SK-N-SH (cell line): ENCODE measurements at regions not wholly inside any gene's neighbourhood (a gene's known extent, or its start where the extent isn't known, plus 50 kb on each side); places are given as distances from the start of the nearest gene placed in this dataset.

ENCODE experiments used
- CTCF ChIA-PET: fragments of 300-600, 350-600 bp; formaldehyde crosslinking; extraction: SDS; loops from one replicate; lab custom pipeline; 2021; lab: Yijun Ruan, JAX
- POLR2A ChIA-PET: fragments of 350-600 bp; sonication (Branson Sonifier 250); formaldehyde crosslinking; extraction: SDS; loops from one replicate; lab custom pipeline; 2020; ENCODE audit warnings: antibody characterized with exemption, inconsistent platforms; lab: Yijun Ruan, JAX
- DNase-seq: peaks from one replicate; pipeline ENCODE4 v3.0.0; 2012
- H2AFZ ChIP-seq: fragments of 200-600 bp; sonication (generic); 2 replicates; pipeline ENCODE4 v1.8.1; 2016; ENCODE audit warnings: antibody characterized with exemption, mild to moderate bottlenecking, low read depth
- H3F3A ChIP-seq: fragments of 200-600 bp; sonication (generic); replicated peaks from 2 replicates; pipeline ENCODE3; 2016; ENCODE audit warnings: antibody characterized with exemption, mild to moderate bottlenecking; ENCODE audit not compliant: insufficient read depth
- H3K27ac ChIP-seq, 2 experiments: fragments of 200-500 bp in 1 of 2; fragments of 200-600 bp in 1 of 2; sonication (Bioruptor generic) in 1 of 2; sonication (generic), shearing (Covaris generic) in 1 of 2; 2 replicates each; pipeline versions ENCODE4 v1.5.1 to v1.6.1; 2014 to 2016; ENCODE audit warnings: low read depth in 2 of 2, inconsistent platforms in 1 of 2, low read length in 1 of 2, mild to moderate bottlenecking in 1 of 2, mixed read lengths in 1 of 2
- H3K27me3 ChIP-seq: fragments of 200-600 bp; sonication (generic), shearing (Covaris generic); 2 replicates; pipeline ENCODE4 v1.6.1; 2016; ENCODE audit warnings: mixed run types; ENCODE audit not compliant: insufficient read depth
- H3K36me3 ChIP-seq, 2 experiments: fragments of 200-500 bp in 1 of 2; fragments of 200-600 bp in 1 of 2; sonication (Bioruptor generic) in 1 of 2; sonication (generic) in 1 of 2; replicated peaks in 1 of 2; 2 replicates each; pipeline versions ENCODE3 to v1.5.1; 2014 to 2016; ENCODE audit warnings: low read length in 1 of 2, mild to moderate bottlenecking in 1 of 2; ENCODE audit not compliant: insufficient read depth in 2 of 2, control insufficient read depth in 1 of 2
- H3K4me1 ChIP-seq, 2 experiments: fragments of 200-500 bp in 1 of 2; fragments of 200-600 bp in 1 of 2; sonication (Bioruptor generic) in 1 of 2; sonication (generic), shearing (Covaris generic) in 1 of 2; 2 replicates each; pipeline versions ENCODE4 v1.5.1 to v1.6.1; 2014 to 2016; ENCODE audit warnings: low read depth in 1 of 2, low read length in 1 of 2, mixed run types in 1 of 2; ENCODE audit not compliant: insufficient read depth in 2 of 2, control insufficient read depth in 1 of 2
- H3K4me2 ChIP-seq: fragments of 200-600 bp; sonication (generic), shearing (Covaris generic); 2 replicates; pipeline ENCODE4 v1.6.1; 2017; ENCODE audit warnings: mixed run types
- H3K4me3 ChIP-seq, 2 experiments: fragments of 200-500 bp in 1 of 2; fragments of 200-600 bp in 1 of 2; sonication (Bioruptor generic) in 1 of 2; sonication (generic), shearing (Covaris generic) in 1 of 2; 2 replicates each; pipeline versions ENCODE4 v1.5.1 to v1.8.1; 2014 to 2016; ENCODE audit warnings: low read depth in 2 of 2, inconsistent platforms in 1 of 2, low read length in 1 of 2, mild to moderate bottlenecking in 1 of 2, mixed read lengths in 1 of 2, moderate library complexity in 1 of 2
- H3K79me2 ChIP-seq: fragments of 200-600 bp; sonication (generic); 2 replicates; pipeline ENCODE4 v1.8.1; 2017; ENCODE audit warnings: mild to moderate bottlenecking; ENCODE audit not compliant: insufficient read depth
- H3K9ac ChIP-seq: fragments of 200-600 bp; sonication (generic); 2 replicates; pipeline ENCODE4 v1.6.1; 2017; ENCODE audit warnings: mixed run types
- H3K9me2 ChIP-seq: fragments of 200-600 bp; sonication (generic); 2 replicates; pipeline ENCODE4 v1.6.1; 2017; ENCODE audit warnings: mixed run types
- H3K9me3 ChIP-seq: fragments of 200-600 bp; sonication (generic); 2 replicates; pipeline ENCODE4 v1.6.1; 2017; ENCODE audit warnings: mixed run types, mild to moderate bottlenecking, moderate library complexity
- H4K20me1 ChIP-seq: fragments of 200-600 bp; sonication (generic); 2 replicates; pipeline ENCODE4 v1.6.1; 2017; ENCODE audit warnings: mild to moderate bottlenecking, mixed run types; ENCODE audit not compliant: insufficient read depth
- ELF1 ChIP-seq: IDR thresholded peaks from 2 replicates; pipeline ENCODE4 v1.4.0; 2012
- FOSL2 ChIP-seq: IDR thresholded peaks from 2 replicates; pipeline ENCODE4 v1.4.0; 2012; ENCODE audit warnings: low read depth, mild to moderate bottlenecking, moderate library complexity, borderline replicate concordance
- FOXJ3 ChIP-seq: sonication (generic); formaldehyde crosslinking; IDR thresholded peaks from 2 replicates; pipeline ENCODE4 v1.5.1; 2020; ENCODE audit warnings: mild to moderate bottlenecking, missing genetic modification reagents
- JUND ChIP-seq: IDR thresholded peaks from 2 replicates; pipeline ENCODE4 v1.4.0; 2012
- NFIC ChIP-seq: IDR thresholded peaks from 2 replicates; pipeline ENCODE4 v1.4.0; 2012; ENCODE audit warnings: borderline replicate concordance
- NRF1 ChIP-seq: IDR thresholded peaks from 2 replicates; pipeline ENCODE4 v1.6.1; 2012; ENCODE audit warnings: low read depth, mild to moderate bottlenecking, low read length
- RFX5 ChIP-seq: IDR thresholded peaks from 2 replicates; pipeline ENCODE4 v1.6.1; 2012; ENCODE audit warnings: mild to moderate bottlenecking, improper control_type of control experiment, low read length
- SMC3 ChIP-seq: IDR thresholded peaks from 2 replicates; pipeline ENCODE4 v1.6.1; 2012; ENCODE audit warnings: low read depth, low read length, improper control_type of control experiment
- TAF1 ChIP-seq: IDR thresholded peaks from 2 replicates; pipeline ENCODE4 v1.6.1; 2012; ENCODE audit warnings: low read depth, mild to moderate bottlenecking, low read length, moderate library complexity, borderline replicate concordance
- YY1 ChIP-seq: IDR thresholded peaks from 2 replicates; pipeline ENCODE4 v1.4.0; 2012; ENCODE audit warnings: low read depth, mild to moderate bottlenecking
- WGBS: methylation state at CpG from one replicate; pipeline ENCODE4 v1.1.6; 2017; ENCODE audit warnings: low lambda C conversion rate; 5-methylcytosine and 5-hydroxymethylcytosine counted together
- TF ChIP-seq, protein P1 (sequence below): IDR thresholded peaks from 2 replicates; pipeline ENCODE4 v1.4.0; 2012; ENCODE audit warnings: low read depth, borderline replicate concordance
- TF ChIP-seq, protein P2 (sequence below): IDR thresholded peaks from 2 replicates; pipeline ENCODE4 v1.4.0; 2012; ENCODE audit warnings: low read depth
- TF ChIP-seq, protein P3 (sequence below): IDR thresholded peaks from 2 replicates; pipeline ENCODE4 v1.4.0; 2012; ENCODE audit warnings: low read depth, borderline replicate concordance
- TF ChIP-seq, protein P4 (sequence below): IDR thresholded peaks from 2 replicates; pipeline ENCODE4 v1.6.1; 2012; ENCODE audit warnings: mild to moderate bottlenecking, low read depth, low read length, moderate library complexity
- TF ChIP-seq, protein P5 (sequence below): IDR thresholded peaks from 2 replicates; pipeline ENCODE4; 2012

DNA sequence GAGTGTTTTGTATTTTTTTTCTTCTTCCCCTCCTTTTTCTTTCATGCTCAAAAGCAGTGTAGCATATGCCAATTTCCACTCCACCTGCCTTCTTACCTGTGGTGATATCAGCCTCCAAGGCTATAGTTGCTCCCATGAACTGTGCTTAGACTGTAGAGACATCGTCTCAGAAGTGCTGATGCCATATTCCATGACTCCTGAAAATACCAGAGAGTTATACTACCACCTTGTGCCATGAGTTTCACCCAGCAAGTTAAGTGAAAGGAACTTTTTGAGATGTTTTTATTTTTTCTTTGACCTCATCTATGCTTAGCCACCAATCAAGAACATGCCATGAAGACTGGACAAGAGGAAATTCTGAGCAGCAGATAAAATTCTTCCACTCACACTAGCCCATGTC lies 142.8 kb upstream of the SEMA3E start:
- no peak overlapping the region for H3K4me2 ChIP-seq
- WGBS = 69% methylated on average over 1 of the region's 1 CpG
- CTCF ChIA-PET = no interaction called here

DNA sequence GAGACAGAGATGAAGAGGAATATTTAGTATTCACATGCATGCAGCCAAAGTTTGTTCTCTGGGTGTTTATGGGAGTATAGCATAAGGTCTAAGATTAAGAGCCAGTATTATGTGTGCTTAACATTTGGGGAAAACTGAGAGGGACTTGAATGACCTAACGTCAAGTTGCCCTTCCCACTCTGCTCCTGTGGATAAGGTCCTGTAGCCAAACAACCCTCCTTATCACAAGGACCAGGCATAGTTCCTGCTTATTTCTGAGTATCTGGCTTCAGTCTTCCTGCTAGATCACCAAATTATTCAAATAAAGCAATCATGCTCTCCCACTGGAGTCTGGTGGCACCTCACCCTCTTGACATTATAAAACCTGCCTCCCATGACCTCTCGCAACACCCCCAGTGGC lies 137.9 kb upstream of the SEMA3E start:
- H4K20me1 ChIP-seq = no peaks in the 10 kb centered on the region
- no peaks in the 10 kb centered on the region for H3K27me3 ChIP-seq
- H3K9me2 ChIP-seq = no peaks in the 10 kb centered on the region
- H2AFZ ChIP-seq = no peak overlapping the region
- TF ChIP-seq NFIC = no peak
- no peak for TF ChIP-seq SMC3
- TF ChIP-seq, protein P1, sequence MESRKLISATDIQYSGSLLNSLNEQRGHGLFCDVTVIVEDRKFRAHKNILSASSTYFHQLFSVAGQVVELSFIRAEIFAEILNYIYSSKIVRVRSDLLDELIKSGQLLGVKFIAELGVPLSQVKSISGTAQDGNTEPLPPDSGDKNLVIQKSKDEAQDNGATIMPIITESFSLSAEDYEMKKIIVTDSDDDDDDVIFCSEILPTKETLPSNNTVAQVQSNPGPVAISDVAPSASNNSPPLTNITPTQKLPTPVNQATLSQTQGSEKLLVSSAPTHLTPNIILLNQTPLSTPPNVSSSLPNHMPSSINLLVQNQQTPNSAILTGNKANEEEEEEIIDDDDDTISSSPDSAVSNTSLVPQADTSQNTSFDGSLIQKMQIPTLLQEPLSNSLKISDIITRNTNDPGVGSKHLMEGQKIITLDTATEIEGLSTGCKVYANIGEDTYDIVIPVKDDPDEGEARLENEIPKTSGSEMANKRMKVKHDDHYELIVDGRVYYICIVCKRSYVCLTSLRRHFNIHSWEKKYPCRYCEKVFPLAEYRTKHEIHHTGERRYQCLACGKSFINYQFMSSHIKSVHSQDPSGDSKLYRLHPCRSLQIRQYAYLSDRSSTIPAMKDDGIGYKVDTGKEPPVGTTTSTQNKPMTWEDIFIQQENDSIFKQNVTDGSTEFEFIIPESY = no peak
- TF ChIP-seq, protein P2, sequence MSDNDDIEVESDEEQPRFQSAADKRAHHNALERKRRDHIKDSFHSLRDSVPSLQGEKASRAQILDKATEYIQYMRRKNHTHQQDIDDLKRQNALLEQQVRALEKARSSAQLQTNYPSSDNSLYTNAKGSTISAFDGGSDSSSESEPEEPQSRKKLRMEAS = no peak
- TF ChIP-seq YY1 = no peak
- no peak for TF ChIP-seq TAF1
- no peaks in the 10 kb centered on the region for H3F3A ChIP-seq
- H3K4me2 ChIP-seq = no peak overlapping the region
- H3K9ac ChIP-seq = no peak overlapping the region
- no peaks in the 10 kb centered on the region for H3K36me3 ChIP-seq
- no peak overlapping the region for H3K4me3 ChIP-seq
- WGBS = 94% methylated on average over 2 of the region's 2 CpGs
- no peak overlapping the region for H3K27ac ChIP-seq
- no peak for DNase-seq
- CTCF ChIA-PET = no interaction called here
- POLR2A ChIA-PET = no interaction called here
- no peaks in the 10 kb centered on the region for H3K79me2 ChIP-seq
- no peaks in the 10 kb centered on the region for H3K4me1 ChIP-seq
- H3K9me3 ChIP-seq = no peaks in the 10 kb centered on the region

More for the DNA sequence above, 142.8 kb upstream of the SEMA3E start:
- TF ChIP-seq, protein P2 = no peak
- TF ChIP-seq FOXJ3 (CRISPR knock-in tag) = no peak
- TF ChIP-seq, all 33 proteins: peak for 0
- DNase-seq = no peak
- H3K9me2 ChIP-seq = no peaks in the 10 kb centered on the region
- no peaks in the 10 kb centered on the region for H4K20me1 ChIP-seq
- no peaks in the 10 kb centered on the region for H3K36me3 ChIP-seq
- H3F3A ChIP-seq = no peaks in the 10 kb centered on the region
- no peak overlapping the region for H3K27ac ChIP-seq
- H3K79me2 ChIP-seq = no peaks in the 10 kb centered on the region
- H3K9ac ChIP-seq = no peak overlapping the region
- no peak overlapping the region for H2AFZ ChIP-seq
- POLR2A ChIA-PET = no interaction called here
- peaks cover 0 to 5% of the 10 kb centered on the region in 2 experiments; a peak in 1 of 4 replicates for H3K4me1 ChIP-seq
- no peaks in the 10 kb centered on the region for H3K9me3 ChIP-seq
- no peak overlapping the region for H3K4me3 ChIP-seq
- no peaks in the 10 kb centered on the region for H3K27me3 ChIP-seq

DNA sequence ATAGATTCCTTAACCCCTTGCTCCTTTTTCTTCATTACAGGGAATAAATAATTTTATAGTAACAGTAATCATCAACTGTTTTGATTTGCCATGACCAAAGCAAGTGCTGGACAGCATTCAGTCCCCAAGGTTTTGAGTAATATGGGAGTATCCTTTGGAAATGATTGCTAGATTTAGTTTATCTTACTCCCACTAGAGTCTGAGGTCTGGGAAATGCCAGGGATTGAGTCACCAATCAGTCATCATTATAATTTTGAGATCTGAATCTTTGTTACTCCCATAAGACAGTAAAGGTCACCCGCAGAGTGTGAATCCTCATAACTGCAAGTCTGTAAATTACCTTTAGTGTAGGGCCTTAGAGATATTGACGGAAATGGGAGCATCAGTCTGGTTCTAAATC lies 133.7 kb upstream of the SEMA3E start:
- CTCF ChIA-PET = no interaction called here
- H3K9ac ChIP-seq = no peak overlapping the region
- H4K20me1 ChIP-seq = no peaks in the 10 kb centered on the region
- no peaks in the 10 kb centered on the region for H3K79me2 ChIP-seq
- no peaks in the 10 kb centered on the region for H3K4me1 ChIP-seq
- no peaks in the 10 kb centered on the region for H3F3A ChIP-seq
- H3K36me3 ChIP-seq = no peaks in the 10 kb centered on the region
- H3K9me2 ChIP-seq = no peaks in the 10 kb centered on the region
- no peak overlapping the region for H3K27ac ChIP-seq
- no peaks in the 10 kb centered on the region for H3K27me3 ChIP-seq
- DNase-seq = no peak
- 81% methylated on average over 2 of the region's 2 CpGs for WGBS
- POLR2A ChIA-PET = no interaction called here
- H3K9me3 ChIP-seq = no peaks in the 10 kb centered on the region
- no peak overlapping the region for H3K4me2 ChIP-seq
- H3K4me3 ChIP-seq = no peak overlapping the region
- no peak overlapping the region for H2AFZ ChIP-seq
- TF ChIP-seq ELF1 = no peak
- TF ChIP-seq FOSL2 = 0 out of 2 replicates have a peak, but pooled peaks have one; percentile 18
- TF ChIP-seq, protein P3, sequence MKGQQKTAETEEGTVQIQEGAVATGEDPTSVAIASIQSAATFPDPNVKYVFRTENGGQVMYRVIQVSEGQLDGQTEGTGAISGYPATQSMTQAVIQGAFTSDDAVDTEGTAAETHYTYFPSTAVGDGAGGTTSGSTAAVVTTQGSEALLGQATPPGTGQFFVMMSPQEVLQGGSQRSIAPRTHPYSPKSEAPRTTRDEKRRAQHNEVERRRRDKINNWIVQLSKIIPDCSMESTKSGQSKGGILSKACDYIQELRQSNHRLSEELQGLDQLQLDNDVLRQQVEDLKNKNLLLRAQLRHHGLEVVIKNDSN = no peak
- no peak for TF ChIP-seq FOXJ3 (CRISPR knock-in tag)
- no peak for TF ChIP-seq RFX5
- TF ChIP-seq JUND = peak; percentile 15; the same call in 1 of the 2 replicates
- TF ChIP-seq, protein P4, sequence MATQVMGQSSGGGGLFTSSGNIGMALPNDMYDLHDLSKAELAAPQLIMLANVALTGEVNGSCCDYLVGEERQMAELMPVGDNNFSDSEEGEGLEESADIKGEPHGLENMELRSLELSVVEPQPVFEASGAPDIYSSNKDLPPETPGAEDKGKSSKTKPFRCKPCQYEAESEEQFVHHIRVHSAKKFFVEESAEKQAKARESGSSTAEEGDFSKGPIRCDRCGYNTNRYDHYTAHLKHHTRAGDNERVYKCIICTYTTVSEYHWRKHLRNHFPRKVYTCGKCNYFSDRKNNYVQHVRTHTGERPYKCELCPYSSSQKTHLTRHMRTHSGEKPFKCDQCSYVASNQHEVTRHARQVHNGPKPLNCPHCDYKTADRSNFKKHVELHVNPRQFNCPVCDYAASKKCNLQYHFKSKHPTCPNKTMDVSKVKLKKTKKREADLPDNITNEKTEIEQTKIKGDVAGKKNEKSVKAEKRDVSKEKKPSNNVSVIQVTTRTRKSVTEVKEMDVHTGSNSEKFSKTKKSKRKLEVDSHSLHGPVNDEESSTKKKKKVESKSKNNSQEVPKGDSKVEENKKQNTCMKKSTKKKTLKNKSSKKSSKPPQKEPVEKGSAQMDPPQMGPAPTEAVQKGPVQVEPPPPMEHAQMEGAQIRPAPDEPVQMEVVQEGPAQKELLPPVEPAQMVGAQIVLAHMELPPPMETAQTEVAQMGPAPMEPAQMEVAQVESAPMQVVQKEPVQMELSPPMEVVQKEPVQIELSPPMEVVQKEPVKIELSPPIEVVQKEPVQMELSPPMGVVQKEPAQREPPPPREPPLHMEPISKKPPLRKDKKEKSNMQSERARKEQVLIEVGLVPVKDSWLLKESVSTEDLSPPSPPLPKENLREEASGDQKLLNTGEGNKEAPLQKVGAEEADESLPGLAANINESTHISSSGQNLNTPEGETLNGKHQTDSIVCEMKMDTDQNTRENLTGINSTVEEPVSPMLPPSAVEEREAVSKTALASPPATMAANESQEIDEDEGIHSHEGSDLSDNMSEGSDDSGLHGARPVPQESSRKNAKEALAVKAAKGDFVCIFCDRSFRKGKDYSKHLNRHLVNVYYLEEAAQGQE = 0 out of 2 replicates have a peak, but pooled peaks have one; percentile 48
- TF ChIP-seq, protein P5, sequence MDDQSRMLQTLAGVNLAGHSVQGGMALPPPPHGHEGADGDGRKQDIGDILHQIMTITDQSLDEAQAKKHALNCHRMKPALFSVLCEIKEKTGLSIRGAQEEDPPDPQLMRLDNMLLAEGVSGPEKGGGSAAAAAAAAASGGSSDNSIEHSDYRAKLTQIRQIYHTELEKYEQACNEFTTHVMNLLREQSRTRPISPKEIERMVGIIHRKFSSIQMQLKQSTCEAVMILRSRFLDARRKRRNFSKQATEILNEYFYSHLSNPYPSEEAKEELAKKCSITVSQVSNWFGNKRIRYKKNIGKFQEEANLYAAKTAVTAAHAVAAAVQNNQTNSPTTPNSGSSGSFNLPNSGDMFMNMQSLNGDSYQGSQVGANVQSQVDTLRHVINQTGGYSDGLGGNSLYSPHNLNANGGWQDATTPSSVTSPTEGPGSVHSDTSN = peak; percentile 34; the same call in 1 of the 2 replicates
- TF ChIP-seq YY1 = no peak
- TF ChIP-seq NRF1 = no peak
